IMR-90 (cell line): ENCODE measurements at regions not wholly inside any gene's neighbourhood (a gene's known extent, or its start where the extent isn't known, plus 50 kb on each side); places are given as distances from the start of the nearest gene placed in this dataset.

ENCODE experiments used
- ATAC-seq: fragments of 200-7000 bp; cut with Tn5 transposase; 2 replicates; pipeline ENCODE4 v1.9.1; 2020; ENCODE audit warnings: low read depth, mild to moderate bottlenecking, moderate library complexity
- BruUV-seq: library from RNA; stranded (reverse); fragments of 400-500 nt; replicated peaks from 2 replicates; lab custom pipeline; 2021; lab: Mats Ljungman, UMichigan
- CTCF ChIA-PET: fragments of 300-600 bp; formaldehyde crosslinking; extraction: SDS; loops from one replicate; lab custom pipeline; 2021; ENCODE audit warnings: antibody characterized with exemption; lab: Yijun Ruan, JAX
- POLR2A ChIA-PET: fragments of 300-600 bp; sonication (Branson Sonifier 250); formaldehyde crosslinking; loops from one replicate; lab custom pipeline; 2022; ENCODE audit warnings: antibody characterized with exemption; ENCODE audit not compliant: unreplicated experiment; lab: Charles Lee
- DNase-seq: peaks from one replicate; pipeline ENCODE4 v3.0.0; 2013
- H2AFZ ChIP-seq: replicated peaks from 2 replicates; pipeline ENCODE3; 2013; ENCODE audit warnings: low read length, mild to moderate bottlenecking; ENCODE audit not compliant: poor library complexity
- H2AK5ac ChIP-seq: 2 replicates; pipeline ENCODE4 v1.6.1; 2013; ENCODE audit warnings: low read depth, low read length, inconsistent platforms
- H2AK9ac ChIP-seq: replicated peaks from 2 replicates; pipeline ENCODE3; 2013; ENCODE audit warnings: mild to moderate bottlenecking, low read depth, low read length, moderate library complexity; ENCODE audit not compliant: poor library complexity
- H2BK120ac ChIP-seq: 2 replicates; pipeline ENCODE4 v1.6.1; 2013; ENCODE audit warnings: low read depth, low read length, inconsistent platforms
- H2BK15ac ChIP-seq: 3 replicates; pipeline ENCODE4 v1.6.1; 2013; ENCODE audit warnings: low read depth, low read length, inconsistent platforms
- H2BK20ac ChIP-seq: 2 replicates; pipeline ENCODE4 v1.6.1; 2013; ENCODE audit warnings: low read depth, mild to moderate bottlenecking, inconsistent platforms, low read length, moderate library complexity
- H2BK5ac ChIP-seq: 2 replicates; pipeline ENCODE4 v1.6.1; 2013; ENCODE audit warnings: mild to moderate bottlenecking, low read depth, low read length, inconsistent platforms; ENCODE audit not compliant: poor library complexity, severe bottlenecking
- H3K14ac ChIP-seq: replicated peaks from 2 replicates; pipeline ENCODE4 v1.6.1; 2013; ENCODE audit warnings: low read depth, low read length, inconsistent platforms
- H3K18ac ChIP-seq: 2 replicates; pipeline ENCODE4 v1.6.1; 2013; ENCODE audit warnings: low read depth, low read length, control low read depth
- H3K23ac ChIP-seq: 2 replicates; pipeline ENCODE4 v1.6.1; 2013; ENCODE audit warnings: low read depth, low read length, inconsistent platforms
- H3K27ac ChIP-seq: 2 replicates; pipeline ENCODE4 v1.5.1; 2013; ENCODE audit warnings: mild to moderate bottlenecking, control low read depth, low read length; ENCODE audit not compliant: insufficient read depth
- H3K27me3 ChIP-seq: 2 replicates; pipeline ENCODE4 v1.6.1; 2013; ENCODE audit warnings: low read length; ENCODE audit not compliant: control insufficient read depth, insufficient read depth
- H3K36me3 ChIP-seq: 2 replicates; pipeline ENCODE4 v1.6.1; 2013; ENCODE audit warnings: low read length, mixed read lengths; ENCODE audit not compliant: control insufficient read depth, insufficient read depth
- H3K4ac ChIP-seq: 2 replicates; pipeline ENCODE4 v1.6.1; 2013; ENCODE audit warnings: low read depth, low read length, inconsistent platforms
- H3K4me1 ChIP-seq: 2 replicates; pipeline ENCODE4 v1.6.1; 2013; ENCODE audit warnings: low read length, mixed read lengths; ENCODE audit not compliant: control insufficient read depth, insufficient read depth
- H3K4me2 ChIP-seq: 2 replicates; pipeline ENCODE4 v1.6.1; 2013; ENCODE audit warnings: low read depth, mild to moderate bottlenecking, control low read depth, low read length, moderate library complexity
- H3K4me3 ChIP-seq: 2 replicates; pipeline ENCODE4 v1.5.1; 2013; ENCODE audit warnings: low read depth, mild to moderate bottlenecking, control low read depth, low read length, moderate library complexity; ENCODE audit not compliant: insufficient read depth
- H3K56ac ChIP-seq: 2 replicates; pipeline ENCODE4 v1.6.1; 2013; ENCODE audit warnings: low read length, inconsistent platforms; ENCODE audit not compliant: insufficient read depth; ENCODE audit errors: extremely low read depth
- H3K79me1 ChIP-seq, 2 experiments: 2 replicates each; pipeline ENCODE4 v1.6.1; 2013; ENCODE audit warnings: low read length in 2 of 2, inconsistent platforms in 1 of 2, low read depth in 1 of 2
- H3K9ac ChIP-seq: 2 replicates; pipeline ENCODE4 v1.6.1; 2013; ENCODE audit warnings: low read depth, low read length, control low read depth
- H3K9me1 ChIP-seq: 2 replicates; pipeline ENCODE4 v1.6.1; 2013; ENCODE audit warnings: low read length, inconsistent platforms; ENCODE audit not compliant: insufficient read depth
- H3K9me3 ChIP-seq: 2 replicates; pipeline ENCODE4 v1.6.1; 2013; ENCODE audit warnings: low read length; ENCODE audit not compliant: control insufficient read depth, insufficient read depth
- H4K20me1 ChIP-seq: 2 replicates; pipeline ENCODE4 v1.6.1; 2013; ENCODE audit warnings: low read length, inconsistent platforms; ENCODE audit not compliant: insufficient read depth
- H4K5ac ChIP-seq: 2 replicates; pipeline ENCODE4 v1.6.1; 2013; ENCODE audit warnings: mild to moderate bottlenecking, low read depth, low read length, control low read depth
- H4K8ac ChIP-seq, 2 experiments: 2 replicates each; pipeline ENCODE4 v1.6.1; 2013; ENCODE audit warnings: low read depth in 2 of 2, low read length in 2 of 2, control low read depth in 1 of 2, inconsistent platforms in 1 of 2
- H4K91ac ChIP-seq: 2 replicates; pipeline ENCODE4 v1.6.1; 2013; ENCODE audit warnings: low read depth, low read length, inconsistent platforms; ENCODE audit not compliant: insufficient read depth
- CEBPB ChIP-seq: IDR thresholded peaks from 2 replicates; pipeline ENCODE4 v1.6.1; 2012; ENCODE audit warnings: low read depth, low read length, improper control_type of control experiment
- MAZ ChIP-seq: IDR thresholded peaks from 2 replicates; pipeline ENCODE4 v1.6.1; 2012; ENCODE audit warnings: low read depth, mild to moderate bottlenecking, low read length, improper control_type of control experiment, moderate library complexity, borderline replicate concordance
- MXI1 ChIP-seq: IDR thresholded peaks from 2 replicates; pipeline ENCODE4 v1.6.1; 2012; ENCODE audit warnings: low read depth, mild to moderate bottlenecking, low read length, moderate library complexity, borderline replicate concordance
- RAD21 ChIP-seq: IDR thresholded peaks from 2 replicates; pipeline ENCODE4 v1.6.1; 2012; ENCODE audit warnings: low read length, improper control_type of control experiment
- RFX5 ChIP-seq: IDR thresholded peaks from 2 replicates; pipeline ENCODE4 v1.8.0; 2012; ENCODE audit warnings: low read depth, mild to moderate bottlenecking, low read length, moderate library complexity
- WGBS, 2 experiments: methylation state at CpG; one replicate each; pipeline versions ENCODE4 v1.1.5 to v1.1.7; 2013; ENCODE audit warnings: missing lambda C conversion rate in 2 of 2; ENCODE audit not compliant: insufficient read length in 1 of 2; ENCODE audit errors: extremely low coverage in 2 of 2; 5-methylcytosine and 5-hydroxymethylcytosine counted together
- dilution Hi-C: fragments of 300-500 bp; cut with HindIII; formaldehyde crosslinking; loops from one replicate; pipeline ENCODE4 v1.14.3; 2018; ENCODE audit warnings: low sequenced_read_pairs; ENCODE audit not compliant: unreplicated experiment
- in situ Hi-C: fragments of 300-500 bp; cut with MboI; formaldehyde crosslinking; loops from 3 replicates; pipeline ENCODE4 v1.14.3; 2019; ENCODE audit warnings: low sequenced_read_pairs, inconsistent platforms, mixed read lengths
- intact Hi-C: fragments of 100-400 bp; cut with micrococcal nuclease; formaldehyde crosslinking; loops from 2 replicates; pipeline ENCODE4 v1.10.0; 2022
- TF ChIP-seq, protein P1 (sequence below): fragments of 150-350 bp; IDR thresholded peaks from 2 replicates; pipeline ENCODE4 v1.6.1; 2017; ENCODE audit warnings: mild to moderate bottlenecking, antibody characterized with exemption, low read length, low read depth
- TF ChIP-seq, protein P2 (sequence below): conservative IDR thresholded peaks from 2 replicates; pipeline ENCODE4 v1.5.1; 2012; ENCODE audit warnings: mild to moderate bottlenecking, low read depth, low read length, improper control_type of control experiment

DNA sequence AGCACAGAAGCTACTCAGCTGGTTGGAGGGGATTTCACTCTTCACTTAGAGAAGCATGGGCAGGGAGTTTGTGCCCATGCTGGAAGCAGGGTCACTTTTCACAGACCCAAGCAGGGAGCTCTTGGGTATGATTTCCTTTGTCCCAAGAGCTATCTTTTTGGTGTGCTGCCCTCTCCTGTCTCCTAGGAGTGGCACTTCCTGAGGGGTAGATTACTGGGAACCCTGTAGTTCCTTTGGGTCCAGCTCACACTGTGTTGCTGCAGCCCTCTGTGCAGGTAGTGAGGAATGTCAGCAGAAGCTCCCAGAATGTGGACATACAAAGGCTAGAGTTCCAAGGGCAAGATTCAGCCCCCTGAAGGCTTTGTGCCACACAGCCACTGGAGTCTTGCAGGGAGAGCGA lies 537.1 kb upstream of the ANO3 start:
- no peak overlapping the region for H2BK5ac ChIP-seq
- no peak overlapping the region for H3K4me3 ChIP-seq
- ATAC-seq = no peak
- H3K9ac ChIP-seq = no peak overlapping the region
- no peak overlapping the region for H3K4ac ChIP-seq
- in situ Hi-C loops (no loop called here), intact Hi-C loops (no loop called here), dilution Hi-C loops (no loop called here)
- no peak overlapping the region for H4K91ac ChIP-seq
- no TSS peak for BruUV-seq
- no CpG with 5 or more reads among the region's 1 CpG for WGBS, 2 experiments
- no peak overlapping the region for H4K8ac ChIP-seq
- no peak overlapping the region for H3K56ac ChIP-seq
- no peak overlapping the region for H3K18ac ChIP-seq
- TF ChIP-seq CEBPB (no peak), RAD21 (no peak), MXI1 (no peak), RFX5 (no peak), MAZ (no peak)
- TF ChIP-seq, protein P1, sequence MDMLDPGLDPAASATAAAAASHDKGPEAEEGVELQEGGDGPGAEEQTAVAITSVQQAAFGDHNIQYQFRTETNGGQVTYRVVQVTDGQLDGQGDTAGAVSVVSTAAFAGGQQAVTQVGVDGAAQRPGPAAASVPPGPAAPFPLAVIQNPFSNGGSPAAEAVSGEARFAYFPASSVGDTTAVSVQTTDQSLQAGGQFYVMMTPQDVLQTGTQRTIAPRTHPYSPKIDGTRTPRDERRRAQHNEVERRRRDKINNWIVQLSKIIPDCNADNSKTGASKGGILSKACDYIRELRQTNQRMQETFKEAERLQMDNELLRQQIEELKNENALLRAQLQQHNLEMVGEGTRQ = no peak
- TF ChIP-seq, protein P2, sequence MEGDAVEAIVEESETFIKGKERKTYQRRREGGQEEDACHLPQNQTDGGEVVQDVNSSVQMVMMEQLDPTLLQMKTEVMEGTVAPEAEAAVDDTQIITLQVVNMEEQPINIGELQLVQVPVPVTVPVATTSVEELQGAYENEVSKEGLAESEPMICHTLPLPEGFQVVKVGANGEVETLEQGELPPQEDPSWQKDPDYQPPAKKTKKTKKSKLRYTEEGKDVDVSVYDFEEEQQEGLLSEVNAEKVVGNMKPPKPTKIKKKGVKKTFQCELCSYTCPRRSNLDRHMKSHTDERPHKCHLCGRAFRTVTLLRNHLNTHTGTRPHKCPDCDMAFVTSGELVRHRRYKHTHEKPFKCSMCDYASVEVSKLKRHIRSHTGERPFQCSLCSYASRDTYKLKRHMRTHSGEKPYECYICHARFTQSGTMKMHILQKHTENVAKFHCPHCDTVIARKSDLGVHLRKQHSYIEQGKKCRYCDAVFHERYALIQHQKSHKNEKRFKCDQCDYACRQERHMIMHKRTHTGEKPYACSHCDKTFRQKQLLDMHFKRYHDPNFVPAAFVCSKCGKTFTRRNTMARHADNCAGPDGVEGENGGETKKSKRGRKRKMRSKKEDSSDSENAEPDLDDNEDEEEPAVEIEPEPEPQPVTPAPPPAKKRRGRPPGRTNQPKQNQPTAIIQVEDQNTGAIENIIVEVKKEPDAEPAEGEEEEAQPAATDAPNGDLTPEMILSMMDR = no peak
- no peak overlapping the region for H3K14ac ChIP-seq
- H3K9me3 ChIP-seq = no peaks in the 10 kb centered on the region
- no peak overlapping the region for H3K23ac ChIP-seq
- no peak overlapping the region for H3K27ac ChIP-seq
- no peak overlapping the region for H2AK9ac ChIP-seq
- H2BK120ac ChIP-seq = no peak overlapping the region
- H2AK5ac ChIP-seq = no peak overlapping the region
- DNase-seq = no peak
- H3K4me1 ChIP-seq = no peaks in the 10 kb centered on the region
- H2BK15ac ChIP-seq = no peak overlapping the region
- no peak overlapping the region for H2BK20ac ChIP-seq
- CTCF ChIA-PET = no interaction called here
- H3K4me2 ChIP-seq = no peak overlapping the region
- POLR2A ChIA-PET = no interaction called here
- no peaks in the 10 kb centered on the region for H3K9me1 ChIP-seq
- no peak overlapping the region for H4K5ac ChIP-seq
- no peak overlapping the region for H2AFZ ChIP-seq
- no peaks in the 10 kb centered on the region for H4K20me1 ChIP-seq
- H3K27me3 ChIP-seq = no peaks in the 10 kb centered on the region
- H3K79me1 ChIP-seq = no peaks in the 10 kb centered on the region
- H3K36me3 ChIP-seq = no peaks in the 10 kb centered on the region
